HG03159 (cell line): ENCODE measurements at regions not wholly inside any gene's neighbourhood (a gene's known extent, or its start where the extent isn't known, plus 50 kb on each side); places are given as distances from the start of the nearest gene placed in this dataset.

ENCODE experiments used
- ATAC-seq: cut with Tn5 transposase; IDR thresholded peaks from one replicate; pipeline ENCODE4 v1.9.1; 2021; ENCODE audit warnings: mild to moderate bottlenecking, moderate library complexity; ENCODE audit not compliant: unreplicated experiment

- ATAC-seq: no peak
Observed at GRCh38 chr6:140320081-140321080, 945.9 kb upstream of the CITED2 start.

DNA sequence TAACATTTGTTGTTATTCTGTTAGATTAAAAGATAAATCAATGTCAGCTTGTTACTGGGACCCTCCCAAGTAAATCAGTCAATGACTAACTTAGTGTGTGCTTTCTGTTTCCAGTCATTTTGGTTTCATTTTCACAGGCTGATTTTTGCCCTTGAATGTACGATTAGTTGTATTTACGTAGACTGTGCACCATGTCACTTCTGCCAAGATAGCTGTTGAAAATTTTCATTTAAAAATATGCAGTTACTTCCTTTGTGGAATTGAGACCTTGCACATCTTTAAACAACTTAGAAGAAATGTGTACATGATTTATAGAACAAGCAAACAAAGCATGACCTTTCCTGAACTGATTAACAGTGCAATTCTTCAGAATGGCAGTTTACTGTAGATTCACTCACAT lies 944.8 kb upstream of the CITED2 start:
- peak; percentile 94 for ATAC-seq

GRCh38 chr6:140318408-140318807 lies 944.0 kb upstream of the CITED2 start:
- no peak for ATAC-seq

- no peak for ATAC-seq
Observed at GRCh38 chr6:140317950-140318349, 943.5 kb upstream of the CITED2 start.

DNA sequence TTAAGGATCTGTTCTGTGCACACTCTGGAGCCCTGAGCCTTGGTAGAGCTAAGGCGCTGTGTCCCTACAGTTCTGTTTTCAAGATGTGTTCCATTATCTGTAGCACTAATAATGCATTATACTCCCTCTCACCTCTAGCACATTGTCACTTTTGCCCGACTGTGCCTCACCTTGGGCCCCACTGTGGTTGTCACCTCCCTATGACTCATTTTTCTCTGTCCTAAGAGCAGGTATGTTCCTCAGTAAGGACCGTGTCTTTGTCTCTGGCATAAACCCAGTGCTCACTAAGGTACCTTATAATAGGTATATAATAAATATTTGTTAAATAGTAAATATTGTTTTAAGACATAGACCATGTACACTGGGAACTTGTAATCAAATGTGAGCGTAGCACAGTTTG lies 942.5 kb upstream of the CITED2 start:
- no peak for ATAC-seq

- no peak for ATAC-seq
Observed at GRCh38 chr6:140314682-140315081, 940.2 kb upstream of the CITED2 start.

DNA sequence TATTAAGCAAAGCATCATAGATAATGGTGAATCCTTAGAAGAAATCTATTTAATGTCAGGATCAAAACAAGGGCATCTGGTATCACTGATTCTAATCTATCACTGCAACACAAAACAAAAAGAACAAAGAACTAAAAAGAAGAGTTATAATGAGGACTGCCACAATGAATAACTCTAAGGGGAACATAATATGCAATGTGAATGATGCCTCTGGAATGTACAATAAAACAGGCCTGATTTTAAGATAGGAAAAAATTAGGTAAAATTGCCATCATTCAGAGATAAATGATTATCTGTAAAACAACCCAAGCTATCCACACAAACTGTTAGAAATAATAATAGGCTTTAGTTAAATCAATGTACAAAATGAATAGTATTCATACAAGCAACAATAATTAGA lies 936.7 kb upstream of the CITED2 start:
- ATAC-seq: no peak

- ATAC-seq: no peak
Observed at GRCh38 chr6:140303218-140303949, 928.9 kb upstream of the CITED2 start.

- no peak for ATAC-seq
Observed at GRCh38 chr6:140300331-140300730, 925.9 kb upstream of the CITED2 start.

DNA sequence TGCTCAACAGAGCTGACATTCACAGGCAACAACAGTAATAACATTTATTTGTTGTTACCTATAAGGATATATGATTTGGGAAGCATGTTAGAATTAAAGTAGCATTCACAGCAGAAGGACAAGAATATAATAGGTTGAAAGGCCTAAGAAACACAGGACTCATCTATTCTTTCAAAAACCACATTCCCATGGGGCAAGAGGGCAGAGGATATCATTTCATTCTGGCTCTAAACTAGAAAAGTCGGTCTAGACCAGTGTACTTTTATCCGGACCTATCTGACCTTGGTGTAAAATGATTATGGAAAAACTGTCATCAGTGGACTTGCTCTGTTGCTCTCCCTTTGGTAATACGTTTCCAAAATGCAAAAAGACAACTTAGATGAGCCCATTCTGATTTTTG lies 914.7 kb upstream of the CITED2 start:
- ATAC-seq: no peak

- ATAC-seq: no peak
Observed at GRCh38 chr6:140285998-140286690, 911.7 kb upstream of the CITED2 start.

- ATAC-seq: no peak
Observed at GRCh38 chr6:140285471-140285870, 911.0 kb upstream of the CITED2 start.

DNA sequence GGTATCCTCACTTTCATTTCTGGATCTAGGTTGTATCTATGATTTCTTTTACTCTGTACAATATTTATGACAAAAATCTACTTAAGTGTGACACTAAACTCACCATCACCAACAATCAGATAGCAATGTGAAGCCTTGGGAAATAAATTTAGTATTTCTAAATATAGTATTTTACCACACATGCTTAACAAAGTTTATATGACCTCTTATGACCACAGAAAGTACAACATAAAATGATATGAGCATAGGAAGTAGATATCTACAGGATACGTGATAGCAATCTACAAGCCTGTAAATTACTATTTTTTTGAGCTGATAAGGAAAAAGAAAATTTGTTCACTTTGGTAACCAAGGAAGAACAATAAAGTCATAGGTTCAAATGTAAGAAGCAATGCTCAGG lies 910.4 kb upstream of the CITED2 start:
- ATAC-seq: no peak

- no peak for ATAC-seq
Observed at GRCh38 chr6:140283197-140283596, 908.7 kb upstream of the CITED2 start.

- no peak for ATAC-seq
Observed at GRCh38 chr6:140281767-140282166, 907.3 kb upstream of the CITED2 start.

GRCh38 chr6:140281236-140281635 lies 906.8 kb upstream of the CITED2 start:
- ATAC-seq: no peak

GRCh38 chr6:140276719-140277118 lies 902.3 kb upstream of the CITED2 start:
- ATAC-seq: no peak

GRCh38 chr6:140276133-140276532 lies 901.7 kb upstream of the CITED2 start:
- ATAC-seq: no peak

GRCh38 chr6:140275725-140276124 lies 901.3 kb upstream of the CITED2 start:
- no peak for ATAC-seq

DNA sequence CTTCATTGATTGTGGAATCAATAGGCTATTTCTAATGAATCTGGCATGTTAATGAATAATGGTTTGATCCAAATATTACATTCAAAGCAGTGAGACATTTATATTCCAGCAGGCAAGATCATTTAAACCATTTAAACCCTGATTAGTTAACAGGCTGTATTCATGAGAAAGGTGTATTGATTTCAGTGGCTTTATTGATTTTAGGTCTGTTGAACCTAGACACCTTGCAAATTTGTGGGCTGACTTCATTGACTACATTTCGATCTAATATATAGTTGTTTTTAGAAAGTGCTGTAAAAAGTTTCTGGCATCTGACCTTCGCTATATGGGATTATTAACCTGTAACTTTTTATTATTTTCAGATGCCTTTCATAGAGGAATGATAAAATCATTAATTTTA lies 900.1 kb upstream of the CITED2 start:
- no peak for ATAC-seq

DNA sequence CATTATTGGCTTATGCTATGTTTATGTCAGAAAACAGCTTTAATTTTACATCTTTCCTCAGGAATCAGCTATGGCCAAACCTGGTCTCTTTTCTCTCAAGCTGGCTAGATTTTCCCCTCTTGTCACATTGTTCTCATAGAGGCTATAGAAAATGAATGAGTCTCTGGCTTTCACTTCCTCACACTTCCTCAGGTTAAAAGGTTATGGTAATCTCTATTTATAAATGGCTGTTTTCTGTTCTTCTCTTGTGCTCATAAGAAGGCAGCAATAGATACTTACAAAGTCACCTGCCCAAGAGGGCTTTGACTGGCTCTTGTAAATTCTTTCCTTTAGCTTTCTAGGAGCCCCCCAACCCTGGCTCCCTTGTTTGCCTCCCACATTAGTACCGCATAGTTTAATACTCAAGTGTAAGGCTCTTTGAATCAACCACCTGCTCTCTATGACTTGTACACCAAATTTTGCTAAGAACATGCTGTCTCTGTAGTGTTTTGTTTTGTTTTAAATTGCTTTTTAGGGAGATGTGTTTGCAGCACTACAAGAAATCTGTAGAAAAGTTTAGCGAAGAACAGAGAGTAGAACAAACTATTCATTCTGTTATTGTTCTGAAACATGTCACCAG lies 897.4 kb upstream of the CITED2 start:
- peak; percentile 99 for ATAC-seq
